WTC11 (cell line): ENCODE measurements at regions not wholly inside any gene's neighbourhood (a gene's known extent, or its start where the extent isn't known, plus 50 kb on each side); places are given as distances from the start of the nearest gene placed in this dataset.
A peak's percentile ranks its signal among the peaks of the same experiment; 100 is the strongest.
"Not testable (repeated sequence)": the region's sequence is repeated elsewhere in the genome, so short reads cannot be mapped to it uniquely, and the experiment has no call there.

Source experiments
- ATAC-seq: fragments of 200-7000 bp; cut with Tn5 transposase; 2 replicates; pipeline ENCODE4 v1.10.0; 2021; ENCODE audit warnings: mild to moderate bottlenecking, moderate library complexity
- CTCF ChIA-PET: fragments of 300-600 bp; sonication (Branson Sonifier 250); formaldehyde crosslinking; loops from one replicate; lab custom pipeline; 2021; ENCODE audit warnings: antibody characterized with exemption; lab: Charles Lee
- POLR2A ChIA-PET: fragments of 350-600 bp; sonication (Branson Sonifier 250); formaldehyde crosslinking; loops from one replicate; lab custom pipeline; 2021; ENCODE audit warnings: antibody characterized with exemption; lab: Charles Lee
- DNase-seq: peaks from one replicate; pipeline ENCODE4 v3.0.0; 2021; ENCODE audit warnings: low spot score
- H3K27ac Mint-ChIP-seq: 2 replicates; pipeline ENCODE4 v1.8.0; 2021; ENCODE audit warnings: mixed read lengths
- H3K27me3 Mint-ChIP-seq: 2 replicates; pipeline ENCODE4 v1.8.0; 2021; ENCODE audit warnings: low read depth, mild to moderate bottlenecking, moderate library complexity, mixed read lengths
- H3K36me3 Mint-ChIP-seq: 2 replicates; pipeline ENCODE4 v1.8.0; 2021; ENCODE audit warnings: mixed read lengths
- H3K4me1 Mint-ChIP-seq: 2 replicates; pipeline ENCODE4 v1.8.0; 2022; ENCODE audit warnings: mixed read lengths
- H3K4me3 Mint-ChIP-seq: 2 replicates; pipeline ENCODE4 v1.8.0; 2021; ENCODE audit warnings: mild to moderate bottlenecking, moderate library complexity, mixed read lengths
- H3K9me3 Mint-ChIP-seq: 2 replicates; pipeline ENCODE4 v1.8.0; 2021; ENCODE audit warnings: mixed read lengths
- GTF2I ChIP-seq: fragments of 250-450 bp; sonication (Bioruptor Pico); conservative IDR thresholded peaks from 2 replicates; pipeline ENCODE4 v1.4.0; 2021; ENCODE audit warnings: mild to moderate bottlenecking
- IRF2 ChIP-seq: sonication (generic); formaldehyde crosslinking; IDR thresholded peaks from 2 replicates; pipeline ENCODE4 v1.8.0; 2022; ENCODE audit warnings: low read depth, missing genetic modification reagents, borderline replicate concordance
- JAZF1 ChIP-seq: fragments of 250-450 bp; sonication (Bioruptor Pico); IDR thresholded peaks from 2 replicates; pipeline ENCODE4 v1.9.0; 2021; ENCODE audit warnings: moderate library complexity, mild to moderate bottlenecking, inconsistent platforms
- KAT7 ChIP-seq: sonication (generic); formaldehyde crosslinking; IDR thresholded peaks from 2 replicates; pipeline ENCODE4 v1.8.1; 2023; ENCODE audit warnings: missing genetic modification reagents, mild to moderate bottlenecking, borderline replicate concordance
- NFE2L1 ChIP-seq: sonication (generic); formaldehyde crosslinking; IDR thresholded peaks from 2 replicates; pipeline ENCODE4 v1.8.1; 2023; ENCODE audit warnings: missing genetic modification reagents
- NR2C2 ChIP-seq: sonication (generic); formaldehyde crosslinking; IDR thresholded peaks from 2 replicates; pipeline ENCODE4 v1.8.0; 2022; ENCODE audit warnings: mild to moderate bottlenecking, missing genetic modification reagents
- RELA ChIP-seq: sonication (generic); formaldehyde crosslinking; IDR thresholded peaks from 2 replicates; pipeline ENCODE4 v1.8.1; 2022; ENCODE audit warnings: missing genetic modification reagents, mild to moderate bottlenecking, borderline replicate concordance
- TP53 ChIP-seq: sonication (generic); formaldehyde crosslinking; IDR thresholded peaks from 2 replicates; pipeline ENCODE4 v1.8.1; 2023; ENCODE audit warnings: mild to moderate bottlenecking, missing genetic modification reagents
- ZNF232 ChIP-seq: sonication (generic); formaldehyde crosslinking; IDR thresholded peaks from 2 replicates; pipeline ENCODE4 v1.8.0; 2022; ENCODE audit warnings: mild to moderate bottlenecking, missing genetic modification reagents
- ZNF423 ChIP-seq: fragments of 250-450 bp; sonication (Bioruptor Pico); IDR thresholded peaks from 2 replicates; pipeline ENCODE4 v2.1.2; 2022; ENCODE audit warnings: mild to moderate bottlenecking, moderate library complexity
- TF ChIP-seq, protein P1 (sequence below): sonication (generic); formaldehyde crosslinking; IDR thresholded peaks from 2 replicates; pipeline ENCODE4 v1.8.0; 2023; ENCODE audit warnings: missing genetic modification reagents, mild to moderate bottlenecking, borderline replicate concordance
- TF ChIP-seq, protein P2 (sequence below): fragments of 250-450 bp; sonication (Bioruptor Pico); IDR thresholded peaks from 2 replicates; pipeline ENCODE4 v1.8.0; 2021; ENCODE audit warnings: mild to moderate bottlenecking
- TF ChIP-seq, protein P3 (sequence below): fragments of 250-450 bp; sonication (Bioruptor Pico); conservative IDR thresholded peaks from 2 replicates; pipeline ENCODE4 v1.9.0; 2021; ENCODE audit warnings: mild to moderate bottlenecking
- TF ChIP-seq, protein P4 (sequence below): sonication (generic); formaldehyde crosslinking; IDR thresholded peaks from 2 replicates; pipeline ENCODE4 v1.8.1; 2023; ENCODE audit warnings: mild to moderate bottlenecking, missing genetic modification reagents, moderate library complexity
- TF ChIP-seq, protein P5 (sequence below): sonication (generic); formaldehyde crosslinking; IDR thresholded peaks from 2 replicates; pipeline ENCODE4 v1.8.1; 2023; ENCODE audit warnings: mild to moderate bottlenecking, missing genetic modification reagents, moderate library complexity

DNA sequence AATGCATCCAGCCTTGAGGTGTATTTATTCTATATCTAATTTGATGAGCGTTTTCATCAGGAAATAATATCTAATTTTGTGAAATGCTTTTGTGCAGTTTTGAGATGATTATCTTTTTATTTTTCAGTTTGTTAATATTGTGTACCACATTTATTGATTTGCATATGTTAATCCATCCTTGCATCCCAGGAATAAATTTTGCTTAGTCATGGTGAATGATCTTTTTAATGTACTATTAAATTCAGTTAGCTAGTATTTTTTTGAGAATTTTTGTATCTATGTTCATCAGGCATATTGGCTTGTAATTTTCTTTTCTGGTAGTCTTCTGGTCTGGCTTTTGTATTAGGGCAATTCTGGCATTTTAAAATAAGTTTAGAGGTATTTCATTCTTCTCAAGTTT lies 697.5 kb upstream of the ADGRL4 start:
- DNase-seq (no peak), ATAC-seq (no peak)
- H3K9me3 Mint-ChIP-seq = peaks cover 18% of the 10 kb centered on the region
- H3K4me1 Mint-ChIP-seq = peaks cover 23% of the 10 kb centered on the region
- H3K36me3 Mint-ChIP-seq = peaks cover 14% of the 10 kb centered on the region
- POLR2A ChIA-PET = no interaction called here
- TF ChIP-seq RELA (CRISPR knock-in tag) (no peak), IRF2 (no peak), GTF2I (no peak), NR2C2 (CRISPR knock-in tag) (no peak), TP53 (CRISPR knock-in tag) (no peak), KAT7 (no peak), JAZF1 (no peak), NFE2L1 (CRISPR knock-in tag) (no peak), ZNF423 (CRISPR knock-in tag) (no peak), ZNF232 (CRISPR knock-in tag) (no peak)
- TF ChIP-seq, protein P1, sequence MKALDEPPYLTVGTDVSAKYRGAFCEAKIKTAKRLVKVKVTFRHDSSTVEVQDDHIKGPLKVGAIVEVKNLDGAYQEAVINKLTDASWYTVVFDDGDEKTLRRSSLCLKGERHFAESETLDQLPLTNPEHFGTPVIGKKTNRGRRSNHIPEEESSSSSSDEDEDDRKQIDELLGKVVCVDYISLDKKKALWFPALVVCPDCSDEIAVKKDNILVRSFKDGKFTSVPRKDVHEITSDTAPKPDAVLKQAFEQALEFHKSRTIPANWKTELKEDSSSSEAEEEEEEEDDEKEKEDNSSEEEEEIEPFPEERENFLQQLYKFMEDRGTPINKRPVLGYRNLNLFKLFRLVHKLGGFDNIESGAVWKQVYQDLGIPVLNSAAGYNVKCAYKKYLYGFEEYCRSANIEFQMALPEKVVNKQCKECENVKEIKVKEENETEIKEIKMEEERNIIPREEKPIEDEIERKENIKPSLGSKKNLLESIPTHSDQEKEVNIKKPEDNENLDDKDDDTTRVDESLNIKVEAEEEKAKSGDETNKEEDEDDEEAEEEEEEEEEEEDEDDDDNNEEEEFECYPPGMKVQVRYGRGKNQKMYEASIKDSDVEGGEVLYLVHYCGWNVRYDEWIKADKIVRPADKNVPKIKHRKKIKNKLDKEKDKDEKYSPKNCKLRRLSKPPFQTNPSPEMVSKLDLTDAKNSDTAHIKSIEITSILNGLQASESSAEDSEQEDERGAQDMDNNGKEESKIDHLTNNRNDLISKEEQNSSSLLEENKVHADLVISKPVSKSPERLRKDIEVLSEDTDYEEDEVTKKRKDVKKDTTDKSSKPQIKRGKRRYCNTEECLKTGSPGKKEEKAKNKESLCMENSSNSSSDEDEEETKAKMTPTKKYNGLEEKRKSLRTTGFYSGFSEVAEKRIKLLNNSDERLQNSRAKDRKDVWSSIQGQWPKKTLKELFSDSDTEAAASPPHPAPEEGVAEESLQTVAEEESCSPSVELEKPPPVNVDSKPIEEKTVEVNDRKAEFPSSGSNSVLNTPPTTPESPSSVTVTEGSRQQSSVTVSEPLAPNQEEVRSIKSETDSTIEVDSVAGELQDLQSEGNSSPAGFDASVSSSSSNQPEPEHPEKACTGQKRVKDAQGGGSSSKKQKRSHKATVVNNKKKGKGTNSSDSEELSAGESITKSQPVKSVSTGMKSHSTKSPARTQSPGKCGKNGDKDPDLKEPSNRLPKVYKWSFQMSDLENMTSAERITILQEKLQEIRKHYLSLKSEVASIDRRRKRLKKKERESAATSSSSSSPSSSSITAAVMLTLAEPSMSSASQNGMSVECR (CRISPR knock-in tag) = no peak
- TF ChIP-seq, protein P2, sequence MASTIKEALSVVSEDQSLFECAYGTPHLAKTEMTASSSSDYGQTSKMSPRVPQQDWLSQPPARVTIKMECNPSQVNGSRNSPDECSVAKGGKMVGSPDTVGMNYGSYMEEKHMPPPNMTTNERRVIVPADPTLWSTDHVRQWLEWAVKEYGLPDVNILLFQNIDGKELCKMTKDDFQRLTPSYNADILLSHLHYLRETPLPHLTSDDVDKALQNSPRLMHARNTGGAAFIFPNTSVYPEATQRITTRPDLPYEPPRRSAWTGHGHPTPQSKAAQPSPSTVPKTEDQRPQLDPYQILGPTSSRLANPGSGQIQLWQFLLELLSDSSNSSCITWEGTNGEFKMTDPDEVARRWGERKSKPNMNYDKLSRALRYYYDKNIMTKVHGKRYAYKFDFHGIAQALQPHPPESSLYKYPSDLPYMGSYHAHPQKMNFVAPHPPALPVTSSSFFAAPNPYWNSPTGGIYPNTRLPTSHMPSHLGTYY (CRISPR knock-in tag) = no peak
- TF ChIP-seq, protein P3, sequence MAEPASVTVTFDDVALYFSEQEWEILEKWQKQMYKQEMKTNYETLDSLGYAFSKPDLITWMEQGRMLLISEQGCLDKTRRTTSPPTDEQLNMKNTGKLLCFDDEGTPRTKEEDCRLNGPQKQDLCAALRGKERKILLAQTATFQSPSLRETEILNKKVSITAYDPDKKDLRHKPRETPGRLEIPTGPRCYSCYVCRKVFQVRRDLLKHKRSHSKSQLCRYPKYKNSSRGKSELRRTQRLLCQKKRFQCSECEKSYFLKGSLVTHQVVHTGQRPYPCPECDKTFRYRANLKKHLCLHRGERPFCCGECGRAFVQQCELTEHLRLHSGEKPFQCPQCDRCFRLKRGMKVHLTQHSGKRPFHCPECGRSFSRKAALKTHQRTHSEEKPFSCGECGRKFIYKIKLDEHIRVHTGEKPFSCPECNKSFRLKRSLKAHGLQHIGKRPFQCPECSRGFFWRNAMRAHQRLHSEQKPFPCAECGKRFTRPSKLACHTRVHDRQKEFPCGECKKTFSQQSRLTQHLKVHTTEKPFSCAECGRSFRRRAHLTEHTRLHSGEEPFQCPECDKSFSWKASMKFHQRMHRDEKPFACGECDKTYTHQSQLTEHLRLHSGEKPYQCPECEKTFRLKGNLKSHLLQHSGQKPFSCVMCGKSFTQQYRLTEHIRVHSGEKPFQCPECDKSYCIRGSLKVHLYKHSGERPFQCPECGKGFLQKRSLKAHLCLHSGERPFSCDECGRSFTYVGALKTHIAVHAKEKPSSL (CRISPR knock-in tag) = no peak
- TF ChIP-seq, protein P4, sequence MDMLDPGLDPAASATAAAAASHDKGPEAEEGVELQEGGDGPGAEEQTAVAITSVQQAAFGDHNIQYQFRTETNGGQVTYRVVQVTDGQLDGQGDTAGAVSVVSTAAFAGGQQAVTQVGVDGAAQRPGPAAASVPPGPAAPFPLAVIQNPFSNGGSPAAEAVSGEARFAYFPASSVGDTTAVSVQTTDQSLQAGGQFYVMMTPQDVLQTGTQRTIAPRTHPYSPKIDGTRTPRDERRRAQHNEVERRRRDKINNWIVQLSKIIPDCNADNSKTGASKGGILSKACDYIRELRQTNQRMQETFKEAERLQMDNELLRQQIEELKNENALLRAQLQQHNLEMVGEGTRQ (CRISPR knock-in tag) = no peak
- TF ChIP-seq, protein P5, sequence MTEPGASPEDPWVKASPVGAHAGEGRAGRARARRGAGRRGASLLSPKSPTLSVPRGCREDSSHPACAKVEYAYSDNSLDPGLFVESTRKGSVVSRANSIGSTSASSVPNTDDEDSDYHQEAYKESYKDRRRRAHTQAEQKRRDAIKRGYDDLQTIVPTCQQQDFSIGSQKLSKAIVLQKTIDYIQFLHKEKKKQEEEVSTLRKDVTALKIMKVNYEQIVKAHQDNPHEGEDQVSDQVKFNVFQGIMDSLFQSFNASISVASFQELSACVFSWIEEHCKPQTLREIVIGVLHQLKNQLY (CRISPR knock-in tag) = no peak
- TF ChIP-seq, all 79 proteins: peak for 0
- Mint-ChIP-seq H3K27ac (no peak overlapping the region), H3K4me3 (no peak overlapping the region), H3K27me3 (0 out of 2 replicates have a peak, but pooled peaks cover 3% of the 10 kb centered on the region)
- CTCF ChIA-PET = no interaction called here

DNA sequence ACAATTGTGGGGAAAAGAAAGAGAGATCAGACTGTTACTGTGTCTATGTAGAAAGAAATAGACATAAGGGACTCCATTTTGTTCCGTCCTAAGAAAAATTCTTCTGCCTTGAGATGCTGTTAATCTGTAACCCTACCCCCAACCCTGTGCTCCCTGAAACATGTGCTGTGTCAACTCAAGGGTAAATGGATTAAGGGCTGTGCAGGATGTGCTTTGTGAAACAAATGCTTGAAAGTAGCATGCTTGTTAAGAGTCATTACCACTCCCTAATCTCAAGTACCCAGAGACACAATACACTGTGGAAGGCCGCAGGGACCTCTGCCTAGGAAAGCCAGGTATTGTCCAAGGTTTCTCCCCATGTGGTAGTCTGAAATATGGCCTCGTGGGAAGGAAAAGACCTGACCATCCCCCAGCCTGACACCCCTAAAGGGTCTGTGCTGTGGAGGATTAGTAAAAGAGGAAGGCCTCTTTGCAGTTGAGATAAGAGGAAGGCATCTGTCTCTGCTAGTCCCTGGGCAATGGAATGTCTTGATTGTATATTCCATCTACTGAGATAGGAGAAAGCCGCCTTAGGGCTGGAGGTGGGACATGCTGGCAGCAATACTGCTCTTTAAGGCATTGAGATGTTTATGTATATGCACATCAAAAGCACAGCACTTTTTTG lies 695.9 kb upstream of the ADGRL4 start:
- ATAC-seq = peak; percentile 74
- H3K4me3 Mint-ChIP-seq, DNase-seq, CTCF ChIA-PET, POLR2A ChIA-PET, H3K27ac Mint-ChIP-seq, H3K27me3 Mint-ChIP-seq: not testable (repeated sequence)
- peaks cover 14% of the 10 kb centered on the region for H3K36me3 Mint-ChIP-seq
- peaks cover 23% of the 10 kb centered on the region for H3K4me1 Mint-ChIP-seq
- H3K9me3 Mint-ChIP-seq = peaks cover 18% of the 10 kb centered on the region
